ENCODE measurements at regions not wholly inside any gene's neighbourhood (a gene's known extent, or its start where the extent isn't known, plus 50 kb on each side); places are given as distances from the start of the nearest gene placed in this dataset.

GRCh38 chr1:221904319-221904718, 162.4 kb upstream of the DUSP10 start:
- TF ChIP-seq CTCF (IDR thresholded peaks at IDR 0.05): no peak
- no peak for TF ChIP-seq SMC3 (IDR thresholded peaks at IDR 0.05; ENCODE audit: low read depth, low read length)
- no peak for TF ChIP-seq EZH2phosphoT487 (IDR thresholded peaks at IDR 0.05; ENCODE audit: borderline replicate concordance, low read depth)
- no peak for TF ChIP-seq MXI1 (IDR thresholded peaks at IDR 0.05; ENCODE audit: low read depth, low read length)
- TF ChIP-seq USF2 (IDR thresholded peaks at IDR 0.05; ENCODE audit: borderline replicate concordance, low read depth, low read length): no peak
- no peak for TF ChIP-seq FOXM1 (IDR thresholded peaks at IDR 0.05; ENCODE audit: low read depth)
- no peak for TF ChIP-seq RAD21 (IDR thresholded peaks at IDR 0.05; ENCODE audit: low read length)
- TF ChIP-seq REST (IDR thresholded peaks at IDR 0.05; ENCODE audit: low read depth, low read length): no peak
- TF ChIP-seq POLR2AphosphoS5 (IDR thresholded peaks at IDR 0.05; ENCODE audit: low read depth, low read length): no peak
- no peak for TF ChIP-seq JUND (IDR thresholded peaks at IDR 0.05)
- TF ChIP-seq TEAD4 (IDR thresholded peaks at IDR 0.05; ENCODE audit: borderline replicate concordance, insufficient read depth): no peak
